ENCODE measurements at regions not wholly inside any gene's neighbourhood (a gene's known extent, or its start where the extent isn't known, plus 50 kb on each side); places are given as distances from the start of the nearest gene placed in this dataset.

DNA sequence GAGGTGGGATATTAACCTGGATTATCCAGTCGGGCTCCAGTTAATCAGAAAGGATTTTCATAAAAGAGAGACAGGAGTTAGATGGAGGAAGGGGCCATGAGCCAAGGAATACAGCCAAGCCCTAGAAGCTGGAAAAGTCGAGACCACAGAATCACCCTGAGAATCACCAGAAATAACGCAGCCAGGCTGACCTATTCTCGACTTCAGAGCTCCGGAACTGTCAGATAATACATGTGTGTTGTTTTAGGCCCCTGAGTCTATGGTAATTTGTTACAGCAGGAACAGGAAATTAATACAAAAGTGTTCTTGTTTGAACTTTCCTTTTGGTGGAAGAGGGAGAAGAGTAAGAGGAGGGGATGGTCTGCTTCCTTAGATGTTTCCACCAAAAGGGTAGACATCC is 208.1 kb downstream of the JCAD start:
- TF ChIP-seq POU2F2 (IDR thresholded peaks at IDR 0.05; ENCODE audit: low read depth, low read length) (no peak), POLR2A (IDR thresholded peaks at IDR 0.05; ENCODE audit: low read depth, low read length) (no peak), SPI1 (IDR thresholded peaks at IDR 0.05; ENCODE audit: low read depth, low read length) (no peak), POLR2AphosphoS5 (IDR thresholded peaks at IDR 0.05; ENCODE audit: low read depth, low read length) (no peak), PAX5 (IDR thresholded peaks at IDR 0.05; ENCODE audit: insufficient read depth, low read length, severe bottlenecking) (no peak), TAF1 (IDR thresholded peaks at IDR 0.05; ENCODE audit: low read depth, low read length) (no peak)
- DNase-seq (ENCODE audit: insufficient read length, low spot score) (no peak), FAIRE-seq (no peak)

DNA sequence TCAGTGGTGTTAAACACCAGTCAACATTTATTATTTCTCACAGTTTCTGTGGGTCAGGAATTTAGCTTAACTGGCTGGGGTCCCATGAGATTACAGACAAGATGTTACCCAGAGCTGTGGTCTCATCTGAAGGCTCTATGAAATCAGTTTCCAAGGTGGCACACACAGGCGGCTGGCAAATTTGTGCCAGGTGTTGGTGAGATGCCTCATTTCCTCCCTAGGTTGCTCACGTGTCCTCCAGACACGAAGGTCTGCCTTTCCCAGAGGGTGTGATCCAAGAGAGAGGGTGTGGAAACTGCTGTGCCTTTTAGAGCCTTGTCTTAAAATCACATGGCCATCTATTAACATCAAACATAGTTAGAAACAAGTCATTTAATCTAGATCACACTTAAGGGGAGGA is 209.0 kb downstream of the JCAD start:
- FAIRE-seq = no peak
- TF ChIP-seq POLR2A (IDR thresholded peaks at IDR 0.05; ENCODE audit: low read depth, low read length) (no peak), SPI1 (IDR thresholded peaks at IDR 0.05; ENCODE audit: low read depth, low read length) (no peak), POU2F2 (IDR thresholded peaks at IDR 0.05; ENCODE audit: low read depth, low read length) (no peak), POLR2AphosphoS5 (IDR thresholded peaks at IDR 0.05; ENCODE audit: low read depth, low read length) (no peak), PAX5 (IDR thresholded peaks at IDR 0.05; ENCODE audit: insufficient read depth, low read length, severe bottlenecking) (no peak), TAF1 (IDR thresholded peaks at IDR 0.05; ENCODE audit: low read depth, low read length) (no peak)

DNA sequence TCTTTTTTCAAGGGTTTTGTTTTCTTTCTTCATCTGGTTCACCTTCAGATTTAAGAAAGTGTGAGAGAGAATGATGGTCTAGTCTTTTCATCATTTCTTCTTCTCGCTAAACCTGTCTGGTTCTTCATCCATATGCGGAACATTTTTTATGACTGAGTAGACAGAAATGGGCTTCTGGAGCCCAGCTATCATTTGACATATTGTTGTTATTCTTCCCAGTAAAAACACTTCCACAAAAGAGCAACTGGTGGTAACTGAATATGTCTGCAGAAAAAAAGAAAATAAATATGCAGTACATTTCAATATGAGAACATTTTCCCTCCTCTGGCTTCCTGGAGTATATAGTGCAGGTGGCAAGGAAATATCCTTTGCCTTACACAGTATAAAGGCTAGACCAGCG is 209.5 kb downstream of the JCAD start:
- TF ChIP-seq POU2F2 (IDR thresholded peaks at IDR 0.05; ENCODE audit: low read depth, low read length) (no peak), SPI1 (IDR thresholded peaks at IDR 0.05; ENCODE audit: low read depth, low read length) (no peak), TAF1 (IDR thresholded peaks at IDR 0.05; ENCODE audit: low read depth, low read length) (no peak), POLR2A (IDR thresholded peaks at IDR 0.05; ENCODE audit: low read depth, low read length) (no peak), POLR2AphosphoS5 (IDR thresholded peaks at IDR 0.05; ENCODE audit: low read depth, low read length) (no peak), PAX5 (IDR thresholded peaks at IDR 0.05; ENCODE audit: insufficient read depth, low read length, severe bottlenecking) (no peak)
- no peak for FAIRE-seq
- no peak for DNase-seq (ENCODE audit: insufficient read length, low spot score)

More for the DNA sequence above, 209.0 kb downstream of the JCAD start:
- DNase-seq (ENCODE audit: insufficient read length, low spot score) = no peak

DNA sequence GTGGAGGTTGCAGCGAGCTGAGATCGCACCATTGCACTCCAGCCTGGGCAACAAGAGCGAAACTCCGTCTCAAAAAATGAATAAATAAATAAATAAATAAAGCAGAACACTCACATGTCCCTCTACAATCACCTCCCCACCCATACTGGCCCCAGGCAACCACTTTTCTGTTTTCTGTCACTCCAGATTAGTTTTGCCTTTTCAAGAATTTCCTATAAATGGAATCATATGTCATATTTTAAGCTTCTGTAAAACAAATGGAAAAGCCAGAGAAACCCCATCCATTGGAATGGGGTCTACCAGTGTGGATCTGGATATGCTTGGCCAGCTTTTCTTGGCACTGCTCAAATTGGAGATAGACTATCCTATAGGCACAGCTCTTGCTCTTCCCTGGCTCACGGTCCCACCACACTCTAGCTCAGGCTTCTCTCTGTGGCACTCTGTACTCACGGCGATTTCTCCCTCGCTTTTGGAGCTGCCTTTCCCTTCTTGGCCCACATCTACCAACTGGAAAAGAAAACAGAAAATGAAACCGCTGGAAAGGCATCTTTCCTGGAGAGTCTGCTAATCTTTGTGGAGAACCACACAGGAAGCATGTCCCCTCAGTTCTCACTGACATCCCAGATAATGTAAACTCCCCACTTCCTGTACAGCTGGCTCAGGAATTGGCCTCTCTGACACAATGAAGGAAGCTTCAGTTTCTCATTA is 210.1 kb downstream of the JCAD start:
- DNase-seq (ENCODE audit: insufficient read length, low spot score) = no peak
- FAIRE-seq = no peak
- TF ChIP-seq PAX5 (IDR thresholded peaks at IDR 0.05; ENCODE audit: insufficient read depth, low read length, severe bottlenecking) = no peak
- TF ChIP-seq SPI1 (IDR thresholded peaks at IDR 0.05; ENCODE audit: low read depth, low read length) = no peak
- TF ChIP-seq POU2F2 (IDR thresholded peaks at IDR 0.05; ENCODE audit: low read depth, low read length) = no peak
- no peak for TF ChIP-seq TAF1 (IDR thresholded peaks at IDR 0.05; ENCODE audit: low read depth, low read length)
- TF ChIP-seq POLR2A (IDR thresholded peaks at IDR 0.05; ENCODE audit: low read depth, low read length) = no peak
- TF ChIP-seq POLR2AphosphoS5 (IDR thresholded peaks at IDR 0.05; ENCODE audit: low read depth, low read length) = no peak

DNA sequence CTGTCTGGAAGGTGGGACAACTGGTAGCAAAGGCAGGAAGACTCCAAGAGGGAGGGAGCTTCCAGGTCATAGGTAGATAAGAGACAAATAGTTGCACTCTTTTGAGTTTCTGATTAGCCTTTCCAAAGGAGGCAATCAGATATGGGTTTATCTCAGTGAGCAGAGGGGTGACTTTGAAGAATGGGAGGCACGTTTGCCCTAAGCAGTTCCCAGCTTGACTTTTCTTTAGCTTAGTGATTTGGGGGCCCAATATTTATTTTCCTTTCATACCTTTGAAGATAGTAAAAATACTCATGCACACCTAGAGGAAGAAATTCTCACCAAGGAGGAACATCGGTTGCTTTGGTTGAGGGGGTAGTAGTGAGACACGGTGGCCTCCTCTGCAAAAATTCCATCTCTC is 212.1 kb upstream of the SVIL start:
- DNase-seq (ENCODE audit: insufficient read length, low spot score) = no peak
- TF ChIP-seq PAX5 (IDR thresholded peaks at IDR 0.05; ENCODE audit: insufficient read depth, low read length, severe bottlenecking) (no peak), POU2F2 (IDR thresholded peaks at IDR 0.05; ENCODE audit: low read depth, low read length) (no peak), SPI1 (IDR thresholded peaks at IDR 0.05; ENCODE audit: low read depth, low read length) (no peak), POLR2AphosphoS5 (IDR thresholded peaks at IDR 0.05; ENCODE audit: low read depth, low read length) (no peak), TAF1 (IDR thresholded peaks at IDR 0.05; ENCODE audit: low read depth, low read length) (no peak), POLR2A (IDR thresholded peaks at IDR 0.05; ENCODE audit: low read depth, low read length) (no peak)
- no peak for FAIRE-seq

DNA sequence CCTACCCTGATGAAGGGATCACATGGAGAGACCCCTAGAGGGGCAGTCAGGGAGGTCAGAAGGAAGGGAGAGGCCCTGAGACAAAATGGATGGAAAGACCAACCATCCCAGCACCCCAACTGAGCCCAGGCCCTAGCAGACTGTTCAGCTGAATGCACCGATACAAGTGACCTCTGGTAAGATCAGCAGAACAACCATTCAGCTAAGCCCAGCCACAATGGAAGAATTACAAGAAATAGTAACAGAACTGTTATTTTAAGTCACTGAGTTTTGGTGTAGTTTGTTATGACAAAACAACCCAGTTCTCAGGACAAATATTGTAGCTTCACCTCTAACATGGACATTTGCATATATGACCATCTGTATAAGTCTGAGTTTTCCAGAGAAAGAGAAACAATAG is 210.4 kb upstream of the SVIL start:
- no peak for DNase-seq (ENCODE audit: insufficient read length, low spot score)
- TF ChIP-seq PAX5 (IDR thresholded peaks at IDR 0.05; ENCODE audit: insufficient read depth, low read length, severe bottlenecking) (no peak), TAF1 (IDR thresholded peaks at IDR 0.05; ENCODE audit: low read depth, low read length) (no peak), POLR2A (IDR thresholded peaks at IDR 0.05; ENCODE audit: low read depth, low read length) (no peak), POU2F2 (IDR thresholded peaks at IDR 0.05; ENCODE audit: low read depth, low read length) (no peak), POLR2AphosphoS5 (IDR thresholded peaks at IDR 0.05; ENCODE audit: low read depth, low read length) (no peak), SPI1 (IDR thresholded peaks at IDR 0.05; ENCODE audit: low read depth, low read length) (no peak)
- no peak for FAIRE-seq

DNA sequence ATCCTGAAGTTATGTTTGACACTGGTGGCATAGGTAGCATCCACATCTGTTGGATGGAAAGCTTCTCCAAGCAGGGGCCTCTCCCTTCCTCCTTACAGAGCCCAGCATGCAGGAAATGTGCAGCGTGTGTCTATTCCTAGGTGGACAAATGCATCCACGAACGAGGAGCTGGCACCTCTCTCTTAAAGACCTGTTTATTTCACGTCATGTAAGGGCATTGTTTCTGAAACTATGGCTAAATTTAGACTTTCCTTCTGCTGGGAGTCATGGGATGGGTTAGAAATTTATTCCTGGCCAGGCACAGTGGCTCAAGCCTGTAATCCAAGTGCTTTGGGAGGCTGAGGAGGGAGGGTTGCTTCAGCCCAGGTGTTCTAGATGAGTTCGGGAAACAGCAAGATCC is 208.4 kb upstream of the SVIL start:
- FAIRE-seq (no peak), DNase-seq (ENCODE audit: insufficient read length, low spot score) (no peak)
- no peak for TF ChIP-seq POLR2AphosphoS5 (IDR thresholded peaks at IDR 0.05; ENCODE audit: low read depth, low read length)
- TF ChIP-seq SPI1 (IDR thresholded peaks at IDR 0.05; ENCODE audit: low read depth, low read length) = no peak
- TF ChIP-seq POU2F2 (IDR thresholded peaks at IDR 0.05; ENCODE audit: low read depth, low read length) = no peak
- TF ChIP-seq PAX5 (IDR thresholded peaks at IDR 0.05; ENCODE audit: insufficient read depth, low read length, severe bottlenecking) = no peak
- TF ChIP-seq POLR2A (IDR thresholded peaks at IDR 0.05; ENCODE audit: low read depth, low read length) = no peak

DNA sequence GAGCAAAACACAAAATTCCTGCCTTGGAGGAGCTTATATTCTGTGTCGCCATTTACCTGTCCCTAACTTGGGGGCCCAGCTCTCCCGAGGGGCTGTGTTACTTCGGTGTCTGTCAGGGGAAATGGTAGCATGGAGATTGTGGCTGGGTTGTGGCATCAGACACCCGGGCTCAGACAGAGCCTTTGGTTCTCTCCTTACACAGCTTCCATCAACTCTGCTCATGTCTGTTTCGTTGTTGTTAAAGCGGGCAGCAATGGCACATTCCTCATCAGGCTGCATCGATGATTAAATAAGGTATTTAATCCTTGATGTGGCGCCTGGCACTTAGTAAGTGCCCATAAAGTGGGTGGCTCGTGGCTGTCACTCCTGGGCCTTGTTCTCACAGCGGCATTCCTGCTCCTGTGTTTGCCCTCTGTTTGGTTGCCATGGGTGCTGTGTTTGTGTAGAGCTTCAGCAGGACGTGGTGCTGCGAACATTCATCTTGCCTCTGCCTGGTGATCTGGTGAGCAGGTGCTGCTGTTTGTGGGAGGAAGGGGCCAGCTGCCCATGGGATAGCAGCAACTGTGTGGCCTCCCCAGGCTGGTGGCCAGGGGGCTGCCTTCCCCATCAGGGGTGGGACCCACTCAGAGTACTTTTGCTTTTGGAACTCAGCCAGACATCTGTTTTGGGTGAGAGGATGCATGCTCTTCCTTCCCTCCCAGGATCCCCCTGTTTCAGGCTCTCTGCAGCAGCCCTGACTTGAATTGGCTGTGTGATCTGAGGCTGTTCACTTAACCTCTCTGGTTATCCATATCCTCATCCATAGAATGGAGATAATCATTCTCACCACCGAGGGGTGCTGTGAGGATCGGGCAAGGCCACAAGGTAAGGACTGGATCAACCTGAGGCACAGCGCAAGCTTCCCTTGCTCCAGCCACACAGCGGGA is 207.2 kb upstream of the SVIL start:
- FAIRE-seq (no peak), DNase-seq (ENCODE audit: insufficient read length, low spot score) (no peak)
- TF ChIP-seq POU2F2 (IDR thresholded peaks at IDR 0.05; ENCODE audit: low read depth, low read length) (no peak), POLR2AphosphoS5 (IDR thresholded peaks at IDR 0.05; ENCODE audit: low read depth, low read length) (no peak), POLR2A (IDR thresholded peaks at IDR 0.05; ENCODE audit: low read depth, low read length) (no peak), PAX5 (IDR thresholded peaks at IDR 0.05; ENCODE audit: insufficient read depth, low read length, severe bottlenecking) (no peak), TAF1 (IDR thresholded peaks at IDR 0.05; ENCODE audit: low read depth, low read length) (no peak), SPI1 (IDR thresholded peaks at IDR 0.05; ENCODE audit: low read depth, low read length) (no peak)

Measured in GM12891 (cell line).